Lung (tissue), 11 donors: ENCODE measurements at regions not wholly inside any gene's neighbourhood (a gene's known extent, or its start where the extent isn't known, plus 50 kb on each side); places are given as distances from the start of the nearest gene placed in this dataset.

Experiments
- ATAC-seq: fragments of 200-7000 bp; cut with Tn5 transposase; one replicate; pipeline ENCODE4 v1.9.1; 2020; ENCODE audit warnings: moderate number of reproducible peaks; ENCODE audit not compliant: insufficient read depth, low FRiP score
- DNase-seq, 3 donors: peaks; one replicate each; pipeline ENCODE4 v3.0.0-alpha.2; 2013 to 2017
- H3K27ac ChIP-seq, 2 donors: one replicate each; pipeline ENCODE4 v1.5.1; 2013; ENCODE audit warnings: mild to moderate bottlenecking in 2 of 2, moderate library complexity in 2 of 2, control low read depth in 1 of 2, inconsistent platforms in 1 of 2, low read depth in 1 of 2, low read length in 1 of 2
- H3K27me3 ChIP-seq, 3 donors: one replicate each; pipeline ENCODE4 v1.5.1; 2013; ENCODE audit warnings: low read length in 2 of 3; ENCODE audit not compliant: control insufficient read depth in 3 of 3, insufficient read depth in 3 of 3
- H3K36me3 ChIP-seq, 4 donors: one replicate each; pipeline ENCODE4 v1.5.1; 2013; ENCODE audit warnings: low read length in 4 of 4, mild to moderate bottlenecking in 1 of 4, moderate library complexity in 1 of 4; ENCODE audit not compliant: control insufficient read depth in 4 of 4, insufficient read depth in 4 of 4
- H3K4me1 ChIP-seq, 5 donors: one replicate each; pipeline ENCODE4 v1.5.1; 2013; ENCODE audit warnings: low read length in 5 of 5, mild to moderate bottlenecking in 2 of 5, moderate library complexity in 1 of 5; ENCODE audit not compliant: control insufficient read depth in 5 of 5, insufficient read depth in 5 of 5
- H3K4me3 ChIP-seq: one replicate; pipeline ENCODE4 v1.5.1; 2013; ENCODE audit warnings: mild to moderate bottlenecking, control low read depth, moderate library complexity
- H3K9ac ChIP-seq, 2 donors: one replicate each; pipeline ENCODE4 v1.5.1; 2013; ENCODE audit warnings: low read length in 2 of 2, control low read depth in 1 of 2; ENCODE audit not compliant: insufficient read depth in 1 of 2
- H3K9me3 ChIP-seq, 4 donors: one replicate each; pipeline ENCODE4 v1.5.1; 2013; ENCODE audit warnings: low read length in 3 of 4, mild to moderate bottlenecking in 1 of 4, moderate library complexity in 1 of 4; ENCODE audit not compliant: control insufficient read depth in 4 of 4, insufficient read depth in 3 of 4
- CTCF ChIP-seq: IDR thresholded peaks from 2 replicates; pipeline ENCODE4 v1.5.1; 2012; ENCODE audit warnings: mild to moderate bottlenecking; ENCODE audit errors: control extremely low read depth, extremely low read depth
- WGBS, 2 donors: extraction: QIAGEN DNeasy Blood & Tissue Kit; methylation state at CpG; one replicate each; pipeline ENCODE4 v1.1.7; 2013; 5-methylcytosine and 5-hydroxymethylcytosine counted together
- donor health status: control.
- donor health status: control.
- donor health status: Bipolar disorder and iron deficiency.
- donor health status: healthy.
- donor health status: DM: yes; HTN: yes; CAD: no.

GRCh38 chr2:149871091-149871885 is 283.7 kb upstream of the MMADHC start:
- ATAC-seq (no peak), DNase-seq (no peak)
- H3K9ac ChIP-seq, result no peak overlapping the region
- no peak overlapping the region for H3K4me3 ChIP-seq
- no peak overlapping the region for H3K27ac ChIP-seq
- no peaks in the 10 kb centered on the region for H3K27me3 ChIP-seq
- H3K9me3 ChIP-seq, result no peaks in the 10 kb centered on the region
- H3K4me1 ChIP-seq, result no peaks in the 10 kb centered on the region
- no peaks in the 10 kb centered on the region for H3K36me3 ChIP-seq
- 90 to 92% methylated on average over 6 of the region's 6 CpGs for WGBS, 2 donors
- no peak for TF ChIP-seq CTCF

DNA sequence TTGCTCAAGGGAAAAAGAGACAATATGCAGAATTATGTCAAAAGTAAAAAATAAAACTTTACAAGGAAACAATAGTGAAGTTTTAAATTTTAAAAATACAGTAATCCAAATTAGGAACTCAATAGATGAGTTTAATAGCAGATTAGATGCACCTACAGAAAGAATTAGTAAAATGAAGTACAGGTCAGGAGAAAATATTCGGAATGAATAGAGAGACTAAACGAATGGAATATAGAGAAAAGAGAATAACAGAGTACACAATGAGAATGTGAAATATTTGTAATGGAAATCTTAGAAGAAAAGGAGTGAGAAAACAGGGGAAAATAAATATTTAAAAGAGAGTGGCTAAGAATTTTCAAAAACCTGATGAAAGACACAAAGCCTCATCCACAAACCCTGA is 275.7 kb upstream of the MMADHC start:
- Histone ChIP-seq H3K27ac (no peak overlapping the region), H3K9me3 (no peaks in the 10 kb centered on the region), H3K27me3 (no peaks in the 10 kb centered on the region), H3K4me3 (no peak overlapping the region), H3K36me3 (no peaks in the 10 kb centered on the region), H3K4me1 (peaks cover 0 to 12% (median 0%) of the 10 kb centered on the region in 5 donors), H3K9ac (no peak overlapping the region)
- TF ChIP-seq CTCF, result no peak
- DNase-seq, result no peak
- no peak for ATAC-seq
- 92% methylated on average over 2 of the region's 2 CpGs for WGBS, 2 donors

- Histone ChIP-seq H3K4me1 (peaks cover 0 to 16% (median 1%) of the 10 kb centered on the region in 5 donors), H3K9ac (no peak overlapping the region), H3K27me3 (no peaks in the 10 kb centered on the region), H3K9me3 (no peaks in the 10 kb centered on the region), H3K27ac (no peak overlapping the region), H3K4me3 (no peak overlapping the region), H3K36me3 (no peaks in the 10 kb centered on the region)
- 90 to 92% methylated on average over 2 of the region's 2 CpGs for WGBS, 2 donors
- TF ChIP-seq CTCF, result no peak
- ATAC-seq (no peak), DNase-seq (peak in 1 of 3 donors; percentile 10)
Measured at GRCh38 chr2:149861034-149861433, 273.5 kb upstream of the MMADHC start.
